Hepatocyte (in vitro differentiated cells): ENCODE measurements at regions not wholly inside any gene's neighbourhood (a gene's known extent, or its start where the extent isn't known, plus 50 kb on each side); places are given as distances from the start of the nearest gene placed in this dataset.

Source experiments
- DNase-seq: peaks from one replicate; pipeline ENCODE4 v3.0.0-alpha.2; 2016; ENCODE audit warnings: low spot score
- H2AFZ ChIP-seq: fragments of 200-600 bp; sonication (generic); 2 replicates; pipeline ENCODE4 v1.6.0; 2016; ENCODE audit warnings: antibody characterized with exemption, mild to moderate bottlenecking
- H3K27ac ChIP-seq: fragments of 200-600 bp; sonication (generic); 2 replicates; pipeline ENCODE4 v1.5.1; 2016; ENCODE audit warnings: mild to moderate bottlenecking
- H3K27me3 ChIP-seq: fragments of 200-600 bp; sonication (generic); 2 replicates; pipeline ENCODE4 v1.6.1; 2016
- H3K36me3 ChIP-seq: fragments of 200-600 bp; sonication (generic); replicated peaks from 2 replicates; pipeline ENCODE4 v1.5.1; 2016; ENCODE audit warnings: low read depth; ENCODE audit not compliant: insufficient read depth
- H3K4me1 ChIP-seq: fragments of 200-600 bp; sonication (generic); 2 replicates; pipeline ENCODE4 v1.5.1; 2016; ENCODE audit warnings: mild to moderate bottlenecking, moderate library complexity; ENCODE audit not compliant: insufficient read depth
- H3K4me2 ChIP-seq: fragments of 200-600 bp; sonication (generic); 2 replicates; pipeline ENCODE4 v1.6.0; 2016
- H3K4me3 ChIP-seq: fragments of 200-600 bp; sonication (generic); 2 replicates; pipeline ENCODE4 v1.5.1; 2016; ENCODE audit warnings: mild to moderate bottlenecking
- H3K79me2 ChIP-seq: fragments of 200-600 bp; sonication (generic); 2 replicates; pipeline ENCODE4 v1.6.0; 2017; ENCODE audit warnings: mild to moderate bottlenecking
- H3K9me2 ChIP-seq: fragments of 200-600 bp; sonication (generic); replicated peaks from 2 replicates; pipeline ENCODE4 v1.6.0; 2017; ENCODE audit warnings: mild to moderate bottlenecking; ENCODE audit not compliant: insufficient read depth
- H3K9me3 ChIP-seq: fragments of 200-600 bp; sonication (generic); 2 replicates; pipeline ENCODE4 v1.5.1; 2016; ENCODE audit warnings: low read depth, mild to moderate bottlenecking
- H4K20me1 ChIP-seq: fragments of 200-600 bp; sonication (generic); 2 replicates; pipeline ENCODE4 v1.6.0; 2016; ENCODE audit warnings: mild to moderate bottlenecking; ENCODE audit not compliant: insufficient read depth, poor library complexity, severe bottlenecking
- CTCF ChIP-seq: fragments of 200-600 bp; sonication (generic); IDR thresholded peaks from 2 replicates; pipeline ENCODE4 v1.5.1; 2016; ENCODE audit warnings: antibody characterized with exemption, mild to moderate bottlenecking; ENCODE audit not compliant: poor library complexity
- EZH2 ChIP-seq: fragments of 200-600 bp; sonication (generic); IDR thresholded peaks from 2 replicates; pipeline ENCODE4 v1.6.1; 2016; ENCODE audit warnings: antibody characterized with exemption, mild to moderate bottlenecking, borderline replicate concordance
- EZH2phosphoT487 ChIP-seq: fragments of 200-600 bp; sonication (generic); IDR thresholded peaks from one replicate; pipeline ENCODE4 v1.6.1; 2018; ENCODE audit warnings: antibody characterized with exemption, mild to moderate bottlenecking, low read depth, moderate library complexity; ENCODE audit not compliant: unreplicated experiment, severe bottlenecking
- WGBS: methylation state at CpG from one replicate; pipeline ENCODE4 v1.1.6; 2016; ENCODE audit warnings: low lambda C conversion rate; ENCODE audit errors: missing lambda C conversion rate; 5-methylcytosine and 5-hydroxymethylcytosine counted together

DNA sequence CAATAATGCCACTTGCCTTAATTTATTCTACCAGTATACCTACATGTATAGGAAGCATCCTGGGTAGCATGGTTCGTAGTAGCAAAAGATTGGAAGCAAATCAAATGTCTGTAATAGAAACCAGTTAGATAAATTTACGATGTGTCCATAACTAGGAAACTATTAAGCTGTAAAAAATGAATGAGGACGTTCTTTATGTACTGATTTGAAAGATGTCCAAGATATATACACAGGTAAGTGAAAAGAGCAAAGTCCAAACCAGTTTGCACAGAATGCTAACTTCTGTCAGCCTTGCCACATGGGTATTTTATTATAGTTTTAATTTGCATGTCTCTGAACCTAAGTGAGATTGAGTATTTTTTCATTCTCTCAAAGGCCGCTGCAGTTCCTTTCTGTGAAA, 251.8 kb upstream of the IRF2BP2 start:
- Histone ChIP-seq H3K4me1 (peaks cover 30% of the 10 kb centered on the region), H3K36me3 (no peaks in the 10 kb centered on the region), H3K9me3 (no peaks in the 10 kb centered on the region), H3K79me2 (no peaks in the 10 kb centered on the region), H3K9me2 (no peaks in the 10 kb centered on the region), H2AFZ (no peak overlapping the region), H3K4me3 (no peak overlapping the region), H3K27ac (peak overlapping the region; percentile 81), H4K20me1 (no peaks in the 10 kb centered on the region), H3K27me3 (no peaks in the 10 kb centered on the region), H3K4me2 (peak overlapping the region; percentile 59)
- peak; percentile 37 for DNase-seq
- 56% methylated on average over 4 of the region's 4 CpGs for WGBS
- no peak for TF ChIP-seq EZH2phosphoT487
- TF ChIP-seq EZH2: no peak
- TF ChIP-seq CTCF: no peak

DNA sequence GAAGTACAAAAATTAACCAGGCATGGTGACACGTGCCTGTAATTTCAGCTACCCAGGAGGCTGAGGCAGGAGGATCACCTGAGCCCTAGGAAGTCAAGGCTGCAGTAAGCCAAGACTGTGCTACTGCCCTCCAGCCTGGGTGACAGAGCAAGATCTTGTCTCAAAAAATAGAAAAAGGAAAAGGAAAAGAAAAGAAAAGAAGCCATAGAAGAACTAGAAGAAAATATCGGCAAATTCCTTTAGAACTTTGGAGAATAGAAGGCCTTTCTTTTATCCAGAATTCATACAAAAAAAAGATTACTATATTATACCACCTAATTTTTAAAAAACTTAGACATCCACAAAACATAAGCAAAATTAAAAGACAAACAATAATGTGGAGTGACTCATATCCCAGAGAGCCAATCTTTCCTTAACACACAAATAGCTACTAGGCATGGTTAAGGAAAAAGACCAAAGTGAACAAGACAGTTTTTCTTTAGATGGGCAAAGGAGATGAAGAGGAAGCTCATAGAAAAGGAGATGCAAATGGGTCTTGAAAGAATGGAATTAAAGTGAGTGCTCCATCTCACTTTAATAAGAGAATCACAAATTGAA, 251.1 kb upstream of the IRF2BP2 start:
- no peaks in the 10 kb centered on the region for H3K36me3 ChIP-seq
- no peak overlapping the region for H3K4me3 ChIP-seq
- H2AFZ ChIP-seq: no peak overlapping the region
- peak overlapping the region; percentile 59 for H3K4me2 ChIP-seq
- WGBS: 100% methylated on average over 2 of the region's 2 CpGs
- H3K27ac ChIP-seq: peak overlapping the region; percentile 81
- no peaks in the 10 kb centered on the region for H4K20me1 ChIP-seq
- no peaks in the 10 kb centered on the region for H3K27me3 ChIP-seq
- TF ChIP-seq CTCF (no peak), EZH2phosphoT487 (no peak), EZH2 (no peak)
- H3K4me1 ChIP-seq: peaks cover 27% of the 10 kb centered on the region
- no peaks in the 10 kb centered on the region for H3K9me3 ChIP-seq
- H3K9me2 ChIP-seq: no peaks in the 10 kb centered on the region
- no peaks in the 10 kb centered on the region for H3K79me2 ChIP-seq
- DNase-seq: no peak

DNA sequence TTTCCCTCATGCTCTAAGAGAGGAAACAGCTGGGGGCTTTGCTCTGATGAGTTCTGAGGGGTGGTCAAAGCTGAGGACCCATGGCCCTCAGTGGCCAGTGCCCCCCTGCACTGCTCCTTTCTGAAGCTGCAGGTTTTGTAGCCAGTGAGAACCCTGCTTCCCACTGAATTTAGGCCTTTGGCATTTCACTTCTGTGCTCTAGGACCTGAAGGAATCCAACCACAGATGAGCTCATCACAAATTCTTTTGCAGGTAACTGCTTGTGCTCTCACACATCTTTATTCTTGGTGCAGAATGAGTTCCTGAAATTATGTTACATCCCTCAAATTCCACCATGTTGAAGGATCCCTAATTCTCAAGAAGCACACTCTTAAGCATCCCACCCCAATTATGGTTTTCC, 248.7 kb upstream of the IRF2BP2 start:
- H4K20me1 ChIP-seq: no peaks in the 10 kb centered on the region

More for the DNA sequence above, 248.7 kb upstream of the IRF2BP2 start:
- DNase-seq: no peak
- no peaks in the 10 kb centered on the region for H3K9me2 ChIP-seq
- H3K4me3 ChIP-seq: no peak overlapping the region
- H3K4me2 ChIP-seq: no peak overlapping the region
- no peaks in the 10 kb centered on the region for H3K79me2 ChIP-seq
- H3K36me3 ChIP-seq: no peaks in the 10 kb centered on the region
- H3K9me3 ChIP-seq: no peaks in the 10 kb centered on the region
- no peaks in the 10 kb centered on the region for H3K27me3 ChIP-seq
- peaks cover 23% of the 10 kb centered on the region for H3K4me1 ChIP-seq
- TF ChIP-seq EZH2: no peak
- TF ChIP-seq CTCF: no peak
- TF ChIP-seq EZH2phosphoT487: no peak
- H2AFZ ChIP-seq: no peak overlapping the region
- no peak overlapping the region for H3K27ac ChIP-seq
